CD4-positive, alpha-beta T cell treated with Interleukin-15 for 4 hours (primary cell): ENCODE measurements at regions not wholly inside any gene's neighbourhood (a gene's known extent, or its start where the extent isn't known, plus 50 kb on each side); places are given as distances from the start of the nearest gene placed in this dataset.
"Not testable (repeated sequence)": the region's sequence is repeated elsewhere in the genome, so short reads cannot be mapped to it uniquely, and the experiment has no call there.

ENCODE experiments used
- DNase-seq: peaks from one replicate; pipeline ENCODE4 v3.0.0-alpha.2; 2020; ENCODE audit warnings: low spot score

- DNase-seq, result no peak
Measured at GRCh38 chr10:119996944-119997343, 104.4 kb downstream of the SEC23IP start.

- DNase-seq, result no peak
Measured at GRCh38 chr10:119997429-119997828, 104.9 kb downstream of the SEC23IP start.

GRCh38 chr10:120002785-120003184 is 110.3 kb downstream of the SEC23IP start:
- no peak for DNase-seq

- DNase-seq, result no peak
Measured at GRCh38 chr10:120005207-120006201, 113.0 kb downstream of the SEC23IP start.

DNA sequence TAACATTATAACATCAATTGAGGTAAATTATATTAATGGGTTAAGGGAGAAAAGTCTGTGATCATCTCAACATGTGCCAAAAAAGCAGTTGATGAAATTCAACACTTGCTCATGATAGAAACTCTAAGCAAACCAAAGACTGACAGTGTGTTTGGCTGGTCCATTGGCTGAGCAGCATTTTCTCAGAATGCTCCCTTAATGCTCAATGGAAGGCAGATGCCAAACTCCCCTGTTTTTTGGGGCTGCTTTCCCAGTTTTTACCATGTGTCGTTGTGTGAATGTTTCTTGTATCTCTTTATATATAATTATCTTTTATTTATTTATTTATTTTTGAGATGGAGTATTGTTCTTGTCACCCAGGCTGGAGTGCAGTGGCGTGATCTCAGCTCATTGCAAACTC is 114.7 kb downstream of the SEC23IP start:
- DNase-seq, result no peak

DNA sequence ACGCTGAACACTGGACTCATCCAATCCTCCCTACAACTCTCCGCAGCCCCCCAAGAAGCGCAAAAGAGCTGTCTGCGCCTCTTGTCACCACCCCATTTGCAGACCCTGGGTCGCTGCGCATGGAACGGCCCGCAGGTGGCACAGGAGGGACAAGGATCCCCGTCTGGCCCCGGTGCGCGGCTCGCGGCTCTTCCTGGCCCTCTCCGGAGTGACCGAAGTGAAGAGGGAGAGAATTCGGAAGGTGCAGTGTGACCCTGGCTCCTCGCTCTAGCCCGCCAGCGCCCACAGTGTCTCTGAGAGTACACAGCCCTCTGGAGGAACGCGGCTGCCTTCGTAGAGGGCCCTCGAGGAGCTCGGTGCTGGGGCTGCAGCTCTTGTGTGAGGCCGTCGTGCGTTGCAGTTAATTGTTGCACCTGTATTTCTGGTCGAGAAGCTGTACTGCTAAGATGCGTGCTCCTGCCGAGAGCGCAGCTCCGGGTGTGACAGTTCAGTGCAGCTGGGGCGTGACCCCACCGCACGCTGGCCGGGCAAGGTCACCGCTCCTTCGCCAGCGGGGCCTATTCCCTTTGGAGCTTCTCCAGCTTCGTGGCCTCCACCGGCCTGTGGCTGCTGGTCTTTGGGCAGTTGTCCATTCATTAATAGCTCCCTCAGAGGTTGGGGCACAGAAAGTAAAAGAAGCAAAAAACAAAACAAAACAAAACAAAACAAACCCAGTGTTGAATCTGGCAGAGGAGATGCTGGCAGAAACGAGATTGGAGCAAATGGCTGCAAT is 119.0 kb downstream of the SEC23IP start:
- no peak for DNase-seq

DNA sequence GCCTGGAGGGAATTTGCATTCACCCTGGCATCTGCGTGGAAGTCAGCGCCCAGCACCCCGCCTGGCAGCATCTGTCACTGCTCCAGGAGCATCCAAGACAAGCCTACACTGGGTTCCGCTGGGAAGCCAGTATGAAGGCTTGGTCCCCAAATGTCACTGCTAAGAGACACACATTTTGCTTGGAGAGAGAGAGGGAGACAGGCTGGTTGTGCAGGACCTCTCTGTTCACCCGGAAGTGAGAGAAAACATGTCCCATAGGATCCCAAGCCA is 119.5 kb downstream of the SEC23IP start:
- DNase-seq, result no peak

- DNase-seq, result no peak
Measured at GRCh38 chr10:120012566-120012965, 120.0 kb downstream of the SEC23IP start.

DNA sequence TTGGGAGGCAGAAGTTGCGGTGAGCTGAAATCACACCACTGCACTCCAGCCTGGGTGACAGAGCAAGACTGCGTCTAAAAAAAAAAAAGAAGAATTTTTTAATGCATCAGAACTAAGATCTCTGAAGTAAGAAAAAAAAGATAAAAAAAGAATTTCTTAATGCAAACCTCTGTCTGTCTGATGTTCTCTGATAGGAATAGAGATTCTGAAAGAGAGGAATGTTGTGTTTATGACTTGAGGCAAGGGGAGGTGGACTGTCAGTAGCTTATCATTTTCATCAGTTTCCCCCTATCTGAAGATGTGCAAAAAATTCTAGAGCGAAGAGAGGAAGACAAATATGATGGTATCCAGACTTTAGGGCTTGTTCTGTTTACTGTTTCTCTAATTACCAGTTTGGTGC is 121.5 kb downstream of the SEC23IP start:
- DNase-seq, result no peak

DNA sequence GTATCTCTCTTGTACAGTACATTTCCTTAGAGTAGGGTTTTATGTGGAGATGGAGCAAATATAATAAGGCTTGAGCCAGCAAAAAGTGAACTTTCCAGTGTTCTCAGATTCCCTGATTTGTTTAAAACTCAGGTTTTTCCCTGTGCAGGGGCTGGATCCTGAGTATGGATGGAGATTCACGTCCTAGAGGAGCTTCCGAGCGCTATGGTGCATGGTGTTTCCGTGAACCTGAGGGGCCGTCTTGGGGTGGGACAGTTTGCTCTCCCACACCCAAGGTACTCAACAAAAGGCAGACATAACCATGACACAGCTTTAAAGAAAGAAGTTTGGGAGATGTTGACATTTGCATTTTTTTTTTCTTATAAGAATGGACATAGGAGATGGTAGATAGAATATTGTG is 122.5 kb downstream of the SEC23IP start:
- no peak for DNase-seq

- no peak for DNase-seq
Measured at GRCh38 chr10:120016906-120017305, 124.4 kb downstream of the SEC23IP start.

DNA sequence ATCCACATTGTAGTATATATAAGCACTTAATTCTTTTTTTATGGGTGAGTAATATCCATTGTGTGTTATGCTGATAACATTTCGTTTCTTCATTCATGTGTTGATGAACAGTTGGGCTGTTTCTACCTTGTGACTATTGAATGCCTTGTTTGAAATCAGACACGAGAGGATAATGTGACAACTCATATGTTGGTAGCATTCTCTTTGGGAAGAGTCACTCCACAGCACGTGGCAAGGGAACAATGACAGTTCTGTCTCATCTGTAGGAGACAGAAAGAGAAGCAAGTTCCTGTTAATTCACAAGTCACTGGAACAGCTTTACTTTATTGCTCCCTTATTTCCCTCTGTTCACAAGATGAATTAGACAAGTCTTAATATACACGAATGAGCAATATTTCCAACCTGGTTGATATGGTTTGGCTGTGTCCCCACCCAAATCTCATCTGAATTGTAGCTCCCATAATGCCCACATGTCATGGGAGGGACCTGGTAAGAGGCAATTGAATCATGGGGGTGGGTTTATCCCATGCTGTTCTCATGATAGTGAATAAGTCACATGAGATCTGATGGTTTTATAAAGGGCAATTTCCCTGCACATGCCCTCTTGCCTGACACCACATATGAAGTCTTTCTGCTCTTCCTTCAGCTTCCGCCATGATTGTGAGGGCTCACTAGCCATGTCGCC is 125.3 kb downstream of the SEC23IP start:
- DNase-seq, result no peak

GRCh38 chr10:120018695-120019094 is 126.2 kb downstream of the SEC23IP start:
- DNase-seq, result no peak

- DNase-seq, result no peak
Measured at GRCh38 chr10:120019568-120019967, 127.0 kb downstream of the SEC23IP start.

- no peak for DNase-seq
Measured at GRCh38 chr10:120022357-120022756, 129.8 kb downstream of the SEC23IP start.

- DNase-seq, result no peak
Measured at GRCh38 chr10:120034236-120034635, 141.7 kb downstream of the SEC23IP start.

DNA sequence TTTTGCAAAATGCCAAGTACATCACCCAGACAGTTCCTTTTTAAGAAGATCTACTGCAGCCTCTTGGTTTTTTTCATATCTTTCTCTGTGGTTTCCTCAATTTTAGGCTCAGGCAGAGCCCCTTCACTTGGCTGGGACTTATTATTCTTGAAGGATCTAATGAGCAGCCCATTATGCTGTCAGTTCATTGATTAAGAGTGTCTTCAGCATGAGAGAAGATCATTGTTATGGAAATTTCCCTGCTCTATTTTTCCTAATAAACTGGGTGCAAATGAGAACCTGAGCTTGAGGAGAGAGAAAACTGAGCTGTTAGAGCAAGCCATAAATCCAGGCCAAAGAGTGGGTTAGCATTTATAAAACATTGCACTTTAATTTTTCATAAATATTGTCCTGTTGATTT is 146.5 kb downstream of the SEC23IP start:
- DNase-seq, result no peak

DNA sequence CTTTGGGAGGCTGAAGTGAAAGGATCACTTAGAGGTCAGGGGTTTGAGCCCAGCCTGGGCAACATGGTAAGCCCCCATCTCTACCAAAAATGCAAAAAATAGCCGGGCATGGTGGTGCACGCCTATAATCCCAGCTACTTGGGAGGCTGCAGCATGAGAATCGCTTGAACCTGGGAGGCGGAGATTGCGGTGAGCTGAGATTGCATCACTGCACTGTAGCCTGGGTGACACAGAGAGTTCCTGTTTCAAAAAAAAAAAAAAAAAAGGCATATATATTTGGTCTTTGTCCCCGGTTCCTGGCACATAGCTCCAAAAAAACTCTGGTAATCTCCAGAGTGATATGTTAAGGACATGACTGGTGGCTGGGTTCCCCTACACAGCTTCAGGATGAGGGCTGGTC is 147.3 kb downstream of the SEC23IP start:
- DNase-seq, result no peak

DNA sequence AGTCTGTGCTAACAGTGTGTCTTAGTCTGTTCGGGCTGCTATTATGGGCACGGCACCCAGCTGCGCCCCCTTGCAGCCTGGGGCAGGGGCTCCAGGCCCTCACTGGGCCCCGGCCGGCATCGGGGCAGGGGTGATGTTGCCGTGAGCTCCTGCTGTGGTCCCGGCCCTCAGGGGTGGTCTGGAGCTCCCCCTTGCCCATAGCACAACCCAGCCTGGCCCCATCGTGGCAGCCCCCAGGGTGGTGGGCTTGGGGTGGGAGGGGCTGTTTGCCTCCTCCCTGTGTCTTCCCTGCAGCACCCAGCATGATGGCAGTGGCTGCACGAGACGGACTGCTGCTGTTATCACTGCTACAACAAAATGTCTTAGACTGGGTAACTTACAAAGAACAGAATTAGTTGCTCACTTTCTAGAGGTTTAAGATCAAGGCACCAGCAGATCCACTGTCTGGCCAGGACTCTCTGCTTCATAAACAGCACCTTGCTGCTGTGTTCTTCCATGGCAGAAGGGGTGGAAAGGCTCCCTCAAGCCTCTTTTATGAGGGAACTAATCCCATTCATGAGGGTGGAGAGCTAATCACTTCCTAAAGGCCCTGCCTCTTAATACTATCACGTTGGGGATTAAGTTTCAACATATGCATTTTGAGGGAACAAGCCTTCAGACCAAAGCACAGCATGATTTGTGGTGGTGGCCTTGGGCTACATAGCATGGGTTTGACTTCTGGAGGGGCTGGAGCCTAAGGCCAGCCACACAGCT is 149.5 kb downstream of the SEC23IP start:
- no peak for DNase-seq

DNA sequence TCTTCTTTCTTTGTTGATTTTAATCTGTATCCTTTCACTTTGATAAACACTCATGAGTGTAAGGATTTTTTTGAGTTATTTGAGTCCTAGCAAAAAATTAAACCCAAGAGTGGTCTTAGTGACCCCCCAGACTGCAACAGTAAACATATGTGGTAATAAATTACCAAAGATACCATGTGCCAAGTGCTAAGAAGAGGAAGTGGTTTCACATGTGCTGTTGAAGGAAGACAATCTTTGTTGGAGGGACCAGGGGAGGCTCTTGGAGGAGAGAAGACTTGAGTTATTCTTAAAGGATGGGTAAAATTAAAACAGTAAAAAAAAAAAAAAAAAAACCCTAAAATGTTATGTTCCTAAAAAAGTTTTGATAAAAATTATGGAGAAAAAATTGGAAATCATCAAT is 150.2 kb downstream of the SEC23IP start:
- no peak for DNase-seq

DNA sequence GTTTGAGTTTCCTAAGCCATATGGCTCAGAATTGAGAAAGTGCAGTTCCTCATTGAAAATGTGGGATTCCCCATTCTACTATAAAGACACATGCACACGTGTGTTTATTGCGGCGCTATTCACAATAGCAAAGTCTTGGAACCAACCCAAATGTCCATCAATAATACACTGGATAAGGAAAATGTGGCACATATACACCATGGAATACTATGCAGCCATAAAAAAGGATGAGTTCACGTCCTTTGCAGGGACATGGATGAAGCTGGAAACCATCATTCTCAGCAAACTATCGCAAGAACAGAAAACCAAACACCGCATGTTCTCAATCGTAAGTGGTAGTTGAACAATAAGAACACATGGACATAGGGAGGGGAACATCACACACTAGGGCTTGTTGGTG is 154.8 kb downstream of the SEC23IP start:
- DNase-seq, result not testable (repeated sequence)

GRCh38 chr10:120047926-120048325 is 155.4 kb downstream of the SEC23IP start:
- DNase-seq, result no peak
